Adipocyte (in vitro differentiated cells): ENCODE measurements at regions not wholly inside any gene's neighbourhood (a gene's known extent, or its start where the extent isn't known, plus 50 kb on each side); places are given as distances from the start of the nearest gene placed in this dataset.
"Not testable (repeated sequence)": the region's sequence is repeated elsewhere in the genome, so short reads cannot be mapped to it uniquely, and the experiment has no call there.

Source experiments
- DNase-seq: peaks from one replicate; pipeline ENCODE4 v3.0.0-alpha.2; 2015; ENCODE audit warnings: low read depth
- H3K27me3 ChIP-seq: replicated peaks from 2 replicates; pipeline ENCODE4 v1.7.0; 2013; ENCODE audit warnings: mild to moderate bottlenecking, low read length, moderate library complexity; ENCODE audit not compliant: control insufficient read depth, insufficient read depth
- H3K36me3 ChIP-seq: 2 replicates; pipeline ENCODE4 v1.7.0; 2013; ENCODE audit warnings: low read length, mild to moderate bottlenecking, moderate library complexity; ENCODE audit not compliant: control insufficient read depth, insufficient read depth, severe bottlenecking
- H3K4me1 ChIP-seq: 2 replicates; pipeline ENCODE4 v1.7.0; 2013; ENCODE audit warnings: mild to moderate bottlenecking, low read length, moderate library complexity; ENCODE audit not compliant: control insufficient read depth, insufficient read depth
- H3K4me3 ChIP-seq: 2 replicates; pipeline ENCODE4 v1.7.0; 2013; ENCODE audit warnings: mild to moderate bottlenecking, low read length, moderate library complexity
- H3K9ac ChIP-seq: 2 replicates; pipeline ENCODE4 v1.7.0; 2013; ENCODE audit warnings: mild to moderate bottlenecking, low read length, moderate library complexity
- H3K9me3 ChIP-seq: 2 replicates; pipeline ENCODE4 v1.7.0; 2013; ENCODE audit warnings: mild to moderate bottlenecking, low read length, moderate library complexity; ENCODE audit not compliant: control insufficient read depth

DNA sequence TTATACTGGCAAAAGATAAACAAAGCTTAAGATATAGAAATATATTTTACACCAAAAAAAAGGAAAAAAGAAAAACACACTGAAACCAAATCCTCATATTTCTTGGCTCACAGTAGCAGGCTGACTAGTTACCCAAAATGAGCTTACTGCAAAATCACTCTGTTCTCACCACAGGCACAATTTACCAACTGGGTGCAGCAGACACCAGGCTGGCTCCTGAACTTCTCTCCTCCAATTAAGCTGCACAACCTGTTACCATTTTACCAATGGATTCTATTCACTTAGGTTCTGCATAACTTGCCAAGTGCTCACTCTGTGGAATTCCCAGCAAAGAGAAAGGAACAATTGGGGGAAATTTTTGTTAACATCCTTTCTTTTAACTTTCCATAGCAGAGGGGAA is 679.3 kb downstream of the ZEB2 start:
- Histone ChIP-seq H3K36me3 (no peaks in the 10 kb centered on the region), H3K9me3 (peaks cover 5% of the 10 kb centered on the region), H3K27me3 (no peaks in the 10 kb centered on the region), H3K9ac (no peak overlapping the region), H3K4me3 (no peak overlapping the region), H3K4me1 (no peaks in the 10 kb centered on the region)
- no peak for DNase-seq

DNA sequence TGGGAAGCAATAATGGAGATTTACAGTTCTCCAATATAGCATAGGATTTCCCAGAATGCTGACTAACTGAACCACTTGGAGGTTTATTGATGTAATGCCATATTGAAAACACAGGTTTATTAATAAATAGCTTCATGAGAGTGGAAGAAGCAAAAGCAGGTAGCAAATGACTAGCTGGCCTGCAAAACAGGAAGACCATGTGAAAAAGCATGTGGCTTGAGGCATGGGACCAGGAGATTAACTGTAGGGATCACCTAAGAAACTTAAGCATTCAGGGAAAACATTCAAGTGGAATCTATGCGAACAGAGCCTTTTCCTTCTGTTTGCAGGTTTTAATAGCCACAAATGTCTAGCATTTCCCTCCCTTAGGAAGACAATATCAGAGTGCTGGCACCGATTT is 679.7 kb downstream of the ZEB2 start:
- no peaks in the 10 kb centered on the region for H3K36me3 ChIP-seq
- no peak overlapping the region for H3K9ac ChIP-seq
- peaks cover 5% of the 10 kb centered on the region for H3K9me3 ChIP-seq
- H3K4me3 ChIP-seq = no peak overlapping the region
- no peak for DNase-seq
- H3K4me1 ChIP-seq = no peaks in the 10 kb centered on the region
- no peaks in the 10 kb centered on the region for H3K27me3 ChIP-seq

DNA sequence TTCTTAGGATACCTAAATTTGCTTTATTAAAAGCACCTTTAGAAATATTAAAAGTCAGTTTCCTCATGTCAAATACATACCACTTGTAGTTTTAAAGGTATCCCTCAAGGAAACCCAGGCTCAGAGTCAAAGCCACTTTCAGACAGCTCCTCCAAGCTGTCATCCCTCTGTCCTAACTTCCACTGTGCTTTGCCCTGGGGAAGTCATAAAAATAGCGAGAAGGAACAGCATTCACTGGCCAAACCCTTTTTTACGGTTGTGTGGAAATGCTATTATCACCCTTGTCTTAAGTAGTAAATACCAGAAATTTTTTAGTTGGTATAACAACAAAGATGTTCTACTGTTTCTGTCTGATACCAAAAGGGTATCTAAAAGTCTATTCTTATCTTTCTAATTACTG is 680.5 kb downstream of the ZEB2 start:
- H3K4me3 ChIP-seq = no peak overlapping the region
- no peak for DNase-seq
- no peaks in the 10 kb centered on the region for H3K4me1 ChIP-seq
- H3K36me3 ChIP-seq = no peaks in the 10 kb centered on the region
- H3K9me3 ChIP-seq = peaks cover 5% of the 10 kb centered on the region
- no peaks in the 10 kb centered on the region for H3K27me3 ChIP-seq
- no peak overlapping the region for H3K9ac ChIP-seq

DNA sequence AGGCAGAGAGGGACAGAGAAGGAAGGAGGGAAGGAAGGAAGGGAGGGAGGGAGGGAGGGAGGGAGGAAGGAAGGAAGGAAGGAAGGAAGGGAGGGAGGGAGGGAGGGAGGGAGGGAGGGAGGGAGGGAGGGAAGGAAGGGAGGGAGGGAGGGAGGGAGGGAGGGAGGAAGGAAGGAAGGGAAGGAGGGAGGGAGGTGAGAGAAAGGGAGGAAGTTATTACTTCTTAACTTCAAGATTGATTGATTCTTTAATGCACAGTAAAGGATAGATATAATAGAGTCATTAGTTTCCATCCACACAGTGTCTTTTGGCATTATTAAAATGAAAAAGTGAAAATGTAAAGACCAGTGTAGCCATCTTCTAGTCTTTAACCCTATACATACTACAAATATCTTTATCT is 682.9 kb downstream of the ZEB2 start:
- not testable (repeated sequence) for H3K9ac ChIP-seq, H3K4me1 ChIP-seq

DNA sequence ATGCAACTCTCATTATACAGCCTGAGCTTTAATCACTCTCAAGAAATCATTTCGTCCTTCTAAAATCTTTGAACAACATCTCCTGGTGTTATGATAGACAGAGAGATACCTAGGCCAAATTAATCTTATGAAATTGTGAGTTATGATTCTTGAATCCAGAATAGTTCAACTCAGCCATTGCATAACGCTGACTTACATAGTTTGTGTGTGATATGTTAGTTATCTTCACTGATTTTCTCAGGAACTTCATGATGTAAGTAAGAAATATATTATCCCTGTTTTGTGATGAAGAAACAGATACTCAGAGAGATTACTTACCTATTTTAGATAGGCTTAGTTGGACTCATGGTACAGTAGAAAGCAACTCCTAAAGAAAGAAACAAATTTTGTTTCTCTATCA is 684.4 kb downstream of the ZEB2 start:
- DNase-seq = no peak
- Histone ChIP-seq H3K27me3 (no peaks in the 10 kb centered on the region), H3K4me1 (no peaks in the 10 kb centered on the region), H3K36me3 (no peaks in the 10 kb centered on the region), H3K4me3 (no peak overlapping the region), H3K9me3 (no peaks in the 10 kb centered on the region), H3K9ac (no peak overlapping the region)

More for the DNA sequence above, 682.9 kb downstream of the ZEB2 start:
- H3K9me3 ChIP-seq, H3K36me3 ChIP-seq, H3K4me3 ChIP-seq, DNase-seq, H3K27me3 ChIP-seq: not testable (repeated sequence)

DNA sequence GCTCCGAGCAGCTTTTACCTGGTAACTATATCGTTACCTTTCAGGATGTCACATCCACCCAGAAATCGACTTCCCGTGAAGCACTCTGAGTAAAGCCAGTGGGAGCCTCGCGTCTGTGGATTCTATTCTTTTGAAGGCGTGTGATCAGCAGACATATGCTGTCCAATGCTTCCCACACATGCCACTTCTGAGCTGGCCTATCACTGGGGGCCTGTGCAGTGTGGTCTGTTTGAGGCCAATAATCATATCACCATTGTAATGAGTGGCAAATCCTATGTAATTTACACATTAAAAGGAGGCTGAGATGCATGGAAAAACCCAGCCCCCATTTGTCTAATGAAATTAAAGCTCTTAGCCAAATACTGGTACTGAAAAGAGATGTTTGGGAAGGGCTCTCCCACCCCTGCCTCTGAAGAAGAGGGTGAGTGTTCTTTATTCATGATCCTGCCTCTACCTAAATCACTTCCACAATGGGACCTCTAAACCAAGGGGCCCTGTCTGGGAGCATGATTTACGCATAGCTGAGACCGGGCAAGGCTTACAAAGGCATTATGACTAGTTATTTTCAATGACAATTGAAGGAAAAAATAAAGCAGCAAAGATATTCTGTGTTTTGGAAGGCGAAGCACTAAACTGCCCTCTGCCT is 686.8 kb downstream of the ZEB2 start:
- no peaks in the 10 kb centered on the region for H3K9me3 ChIP-seq
- H3K4me3 ChIP-seq = no peak overlapping the region
- no peaks in the 10 kb centered on the region for H3K4me1 ChIP-seq
- H3K27me3 ChIP-seq = no peaks in the 10 kb centered on the region
- H3K9ac ChIP-seq = no peak overlapping the region
- H3K36me3 ChIP-seq = no peaks in the 10 kb centered on the region
- DNase-seq = no peak

DNA sequence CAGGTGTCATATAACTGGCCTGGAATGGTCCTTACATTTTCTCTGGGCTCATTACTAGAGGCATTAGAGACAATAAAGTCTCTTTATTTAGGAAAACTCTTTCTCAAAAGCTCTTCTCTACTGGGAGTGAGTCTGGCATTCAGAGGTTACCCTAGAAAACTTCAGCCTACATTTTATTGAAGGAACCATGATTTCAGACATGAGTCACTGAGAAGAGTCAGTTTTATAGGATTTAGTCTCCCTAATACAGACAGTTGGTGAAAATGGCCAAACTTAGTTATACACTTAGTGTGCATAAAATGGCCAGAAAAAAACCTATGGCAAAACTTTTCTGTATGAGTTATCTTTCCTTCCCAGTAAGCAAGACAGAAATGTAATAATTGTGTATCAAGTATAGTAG is 689.4 kb downstream of the ZEB2 start:
- no peak for DNase-seq
- Histone ChIP-seq H3K27me3 (no peaks in the 10 kb centered on the region), H3K4me3 (no peak overlapping the region), H3K9me3 (no peaks in the 10 kb centered on the region), H3K9ac (no peak overlapping the region), H3K36me3 (no peaks in the 10 kb centered on the region), H3K4me1 (no peaks in the 10 kb centered on the region)

DNA sequence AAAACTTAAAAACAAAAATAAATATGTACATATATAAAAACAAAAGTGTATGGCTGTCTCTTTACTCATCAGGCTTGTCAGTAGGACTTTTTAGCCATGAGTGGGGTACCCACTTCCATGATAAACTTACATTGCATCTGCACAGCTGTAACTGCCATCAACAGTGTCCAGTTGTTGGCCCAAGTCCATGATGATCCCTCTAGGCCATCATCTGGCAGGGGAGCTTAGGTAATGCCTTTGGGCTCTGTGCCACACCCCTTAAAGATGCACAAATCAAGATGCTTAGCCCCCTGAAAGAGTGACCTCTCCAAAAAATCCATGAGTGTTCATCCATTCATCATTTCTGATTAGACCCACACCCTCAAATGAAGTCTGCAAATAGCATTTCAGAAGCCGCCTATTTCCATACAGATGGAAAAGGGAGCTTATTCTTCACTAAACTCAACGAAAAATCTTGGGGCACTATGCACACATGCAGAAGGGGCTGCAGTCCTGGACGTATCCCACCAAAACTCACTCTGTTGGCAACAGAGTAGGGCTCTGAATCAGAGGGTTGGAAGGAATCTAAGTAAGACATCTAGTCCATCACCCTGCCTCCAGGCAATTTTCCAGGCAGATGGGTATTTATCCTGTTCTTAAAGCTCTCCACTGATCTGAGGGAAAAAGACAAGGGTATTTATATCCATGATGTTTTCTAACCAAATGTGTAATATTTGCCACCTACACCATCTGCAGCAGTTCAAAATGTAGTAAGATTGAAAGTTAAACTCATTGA is 691.0 kb downstream of the ZEB2 start:
- no peaks in the 10 kb centered on the region for H3K36me3 ChIP-seq
- no peaks in the 10 kb centered on the region for H3K27me3 ChIP-seq
- H3K4me3 ChIP-seq = no peak overlapping the region
- DNase-seq = no peak
- H3K9me3 ChIP-seq = no peaks in the 10 kb centered on the region
- no peaks in the 10 kb centered on the region for H3K4me1 ChIP-seq
- no peak overlapping the region for H3K9ac ChIP-seq

DNA sequence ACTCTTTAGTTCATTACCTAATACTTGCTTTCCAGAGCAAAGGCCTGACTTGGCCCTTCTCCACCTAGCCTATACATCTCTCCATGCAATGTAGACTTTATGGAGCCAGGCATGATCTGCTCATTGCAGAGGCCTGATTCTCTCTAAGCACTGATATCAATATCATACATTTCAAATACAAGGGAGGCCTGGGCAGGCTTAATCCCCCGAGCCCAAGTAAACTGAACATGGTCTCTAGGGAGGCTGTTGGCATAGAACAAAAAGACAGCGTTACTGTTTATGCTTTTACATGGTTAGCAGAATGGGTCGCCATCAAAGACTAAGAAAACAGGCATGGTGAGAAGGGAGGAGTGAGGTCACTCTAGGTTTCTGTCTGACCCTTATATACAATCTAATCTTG is 695.1 kb downstream of the ZEB2 start:
- Histone ChIP-seq H3K4me1 (no peaks in the 10 kb centered on the region), H3K9ac (no peak overlapping the region), H3K4me3 (no peak overlapping the region), H3K9me3 (no peaks in the 10 kb centered on the region), H3K27me3 (no peaks in the 10 kb centered on the region), H3K36me3 (no peaks in the 10 kb centered on the region)
- DNase-seq = no peak

DNA sequence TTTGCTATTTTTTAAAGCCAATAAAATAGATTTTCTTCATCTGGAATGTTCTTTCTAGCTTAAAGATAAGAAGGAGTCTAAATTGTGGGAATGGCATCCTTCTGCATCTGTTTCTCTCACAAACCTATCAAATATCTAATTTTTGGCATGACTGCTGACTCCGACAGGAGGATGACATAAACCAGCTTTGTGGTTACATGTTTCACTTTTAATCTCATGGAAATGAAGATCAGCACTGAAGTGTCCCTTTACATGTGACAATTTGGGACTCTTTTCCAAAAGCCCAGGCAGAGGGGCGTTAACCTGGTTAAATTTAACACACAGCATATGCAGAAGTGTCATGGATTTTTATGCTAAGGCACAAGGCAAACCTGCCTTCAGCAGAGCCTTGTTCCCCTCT is 694.7 kb downstream of the ARHGAP15 start:
- Histone ChIP-seq H3K27me3 (no peaks in the 10 kb centered on the region), H3K9me3 (no peaks in the 10 kb centered on the region), H3K4me3 (no peak overlapping the region), H3K36me3 (no peaks in the 10 kb centered on the region), H3K9ac (no peak overlapping the region), H3K4me1 (no peaks in the 10 kb centered on the region)
- no peak for DNase-seq

DNA sequence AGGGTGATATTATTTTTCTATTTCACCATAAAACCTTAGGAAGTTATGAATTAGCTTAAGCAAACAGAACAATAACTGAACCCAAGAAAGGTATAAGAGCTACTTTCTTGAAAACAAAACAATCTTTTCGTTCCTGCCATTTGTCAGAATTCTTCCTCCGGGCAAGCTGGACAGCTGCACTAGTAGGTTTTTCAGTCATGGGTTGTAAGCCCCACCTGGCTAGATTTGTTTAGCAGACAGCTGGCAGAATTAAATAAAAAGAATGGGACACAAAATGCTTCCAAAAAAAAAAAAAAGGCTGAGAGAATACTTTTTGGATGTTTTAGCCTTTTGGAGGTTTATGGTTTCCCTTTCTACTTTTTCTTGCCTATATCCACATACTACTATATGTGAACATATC is 694.1 kb downstream of the ARHGAP15 start:
- Histone ChIP-seq H3K4me1 (no peaks in the 10 kb centered on the region), H3K4me3 (no peak overlapping the region), H3K9ac (no peak overlapping the region), H3K27me3 (no peaks in the 10 kb centered on the region), H3K36me3 (no peaks in the 10 kb centered on the region), H3K9me3 (no peaks in the 10 kb centered on the region)
- DNase-seq = no peak

DNA sequence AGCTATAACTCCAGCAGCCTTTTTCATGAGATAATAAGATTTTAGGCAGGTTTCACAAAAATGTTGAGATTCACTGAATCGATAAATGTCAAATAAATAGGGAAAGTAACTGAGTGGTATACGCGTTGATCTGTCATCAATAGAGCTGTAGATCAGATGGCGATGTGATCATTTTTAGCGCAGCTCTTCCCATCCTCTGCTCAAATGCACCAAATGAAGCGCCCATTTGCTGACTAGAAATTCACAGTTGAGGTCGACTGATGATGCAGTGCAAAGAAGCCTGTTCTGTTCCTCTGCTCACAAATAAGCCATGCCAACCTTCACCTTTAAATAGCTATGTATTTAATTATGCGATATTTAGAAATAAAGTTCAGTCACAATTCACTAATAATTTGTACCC is 693.5 kb downstream of the ARHGAP15 start:
- Histone ChIP-seq H3K27me3 (no peaks in the 10 kb centered on the region), H3K4me3 (no peak overlapping the region), H3K36me3 (no peaks in the 10 kb centered on the region), H3K4me1 (no peaks in the 10 kb centered on the region), H3K9ac (no peak overlapping the region), H3K9me3 (no peaks in the 10 kb centered on the region)
- DNase-seq = no peak
